Kidney (tissue), 10 donors: ENCODE measurements at regions not wholly inside any gene's neighbourhood (a gene's known extent, or its start where the extent isn't known, plus 50 kb on each side); places are given as distances from the start of the nearest gene placed in this dataset.
"Not testable (repeated sequence)": the region's sequence is repeated elsewhere in the genome, so short reads cannot be mapped to it uniquely, and the experiment has no call there.

ENCODE experiments used
- DNase-seq, 5 donors: peaks; one replicate each; pipeline ENCODE4 v3.0.0-alpha.2; 2013 to 2020
- FAIRE-seq: peaks from 2 replicates; lab custom pipeline; 2012; peaks lifted over from hg19 to GRCh38; lab: Jason Lieb, UNC
- H3K27ac ChIP-seq, 2 donors: one replicate each; pipeline ENCODE4 v1.7.0; 2013; ENCODE audit warnings: low read depth in 2 of 2, low read length in 2 of 2, inconsistent platforms in 1 of 2
- H3K27me3 ChIP-seq: one replicate; pipeline ENCODE4 v1.7.1; 2013; ENCODE audit warnings: low read length, inconsistent platforms; ENCODE audit not compliant: control insufficient read depth, insufficient read depth
- H3K36me3 ChIP-seq, 3 donors: one replicate each; pipeline versions ENCODE4 v1.7.0 to v1.7.1; 2013; ENCODE audit warnings: low read length in 3 of 3, control low read depth in 1 of 3, inconsistent platforms in 1 of 3; ENCODE audit not compliant: insufficient read depth in 3 of 3, control insufficient read depth in 2 of 3
- H3K4me1 ChIP-seq, 3 donors: one replicate each; pipeline versions ENCODE4 v1.7.0 to v1.7.1; 2013; ENCODE audit warnings: low read length in 3 of 3, inconsistent platforms in 1 of 3, low read depth in 1 of 3; ENCODE audit not compliant: control insufficient read depth in 2 of 3, insufficient read depth in 2 of 3
- H3K4me3 ChIP-seq, 3 donors: one replicate each; pipeline versions ENCODE4 v1.7.0 to v1.8.1; 2013; ENCODE audit warnings: low read length in 3 of 3, control low read depth in 1 of 3, inconsistent platforms in 1 of 3
- H3K9ac ChIP-seq, 3 donors: one replicate each; pipeline versions ENCODE4 v1.7.0 to v1.7.1; 2013; ENCODE audit warnings: low read length in 3 of 3, control low read depth in 1 of 3, inconsistent platforms in 1 of 3
- H3K9me3 ChIP-seq, 3 donors: one replicate each; pipeline versions ENCODE4 v1.7.0 to v1.7.1; 2013; ENCODE audit warnings: low read length in 3 of 3, control low read depth in 1 of 3, inconsistent platforms in 1 of 3; ENCODE audit not compliant: control insufficient read depth in 2 of 3, insufficient read depth in 1 of 3
- intact Hi-C: fragments of 100-400 bp; cut with DNase I; formaldehyde crosslinking; loops from one replicate; pipeline ENCODE4 v1.11.1; 2022
- donor health status: control.
- donor health status: control.
- donor health status: DM: yes; HTN: yes; CAD: no.
- donor health status: Normal renal cell carcinoma (clear cell type).

- H3K9ac ChIP-seq, intact Hi-C loops, H3K27me3 ChIP-seq, H3K9me3 ChIP-seq, H3K27ac ChIP-seq, DNase-seq, H3K36me3 ChIP-seq, H3K4me3 ChIP-seq, FAIRE-seq, H3K4me1 ChIP-seq: not testable (repeated sequence)
Measured at GRCh38 chr2:113328973-113329372, 50.3 kb upstream of the PAX8 start.

DNA sequence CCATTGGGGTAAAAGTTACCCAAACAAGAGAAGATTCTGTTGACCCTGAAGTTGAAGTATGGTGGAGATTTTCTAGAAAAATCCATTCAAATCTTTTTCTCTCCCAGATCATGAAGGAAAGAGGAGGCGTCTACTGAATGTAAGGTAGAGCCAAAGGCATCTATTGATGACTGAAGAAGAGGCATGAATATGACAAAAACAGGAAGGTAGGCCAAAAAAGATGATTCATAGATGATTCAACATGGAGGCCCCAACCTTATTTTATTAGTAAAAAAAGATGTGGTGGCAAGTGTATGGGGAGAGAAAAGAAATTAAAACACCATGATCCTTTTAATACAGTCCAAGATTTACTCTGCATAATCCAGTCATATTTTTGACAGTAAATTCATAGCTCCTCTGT lies 49.9 kb upstream of the PAX8 start:
- intact Hi-C loops, H3K27ac ChIP-seq, H3K4me1 ChIP-seq, H3K36me3 ChIP-seq, H3K9ac ChIP-seq, FAIRE-seq, H3K4me3 ChIP-seq, H3K9me3 ChIP-seq, DNase-seq, H3K27me3 ChIP-seq: not testable (repeated sequence)
